ENCODE measurements at regions not wholly inside any gene's neighbourhood (a gene's known extent, or its start where the extent isn't known, plus 50 kb on each side); places are given as distances from the start of the nearest gene placed in this dataset.
"Not testable (repeated sequence)": the region's sequence is repeated elsewhere in the genome, so short reads cannot be mapped to it uniquely, and the experiment has no call there.

DNA sequence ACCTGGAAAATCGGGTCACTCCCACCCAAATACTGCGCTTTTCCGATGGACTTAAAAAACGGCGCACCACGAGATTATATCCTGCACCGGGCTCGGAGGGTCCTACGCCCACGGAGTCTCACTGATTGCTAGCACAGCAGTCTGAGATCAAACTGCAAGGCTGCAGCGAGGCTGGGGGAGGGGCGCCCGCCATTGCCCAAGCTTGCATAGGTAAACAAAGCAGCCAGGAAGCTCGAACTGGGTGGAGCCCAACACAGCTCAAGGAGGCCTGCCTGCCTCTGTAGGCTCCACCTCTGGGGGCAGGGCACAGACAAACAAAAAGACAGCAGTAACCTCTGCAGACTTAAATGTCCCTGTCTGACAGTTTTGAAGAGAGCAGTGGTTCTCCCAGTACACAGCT is 226.5 kb upstream of the RGMB start:
- TF ChIP-seq, protein P1, sequence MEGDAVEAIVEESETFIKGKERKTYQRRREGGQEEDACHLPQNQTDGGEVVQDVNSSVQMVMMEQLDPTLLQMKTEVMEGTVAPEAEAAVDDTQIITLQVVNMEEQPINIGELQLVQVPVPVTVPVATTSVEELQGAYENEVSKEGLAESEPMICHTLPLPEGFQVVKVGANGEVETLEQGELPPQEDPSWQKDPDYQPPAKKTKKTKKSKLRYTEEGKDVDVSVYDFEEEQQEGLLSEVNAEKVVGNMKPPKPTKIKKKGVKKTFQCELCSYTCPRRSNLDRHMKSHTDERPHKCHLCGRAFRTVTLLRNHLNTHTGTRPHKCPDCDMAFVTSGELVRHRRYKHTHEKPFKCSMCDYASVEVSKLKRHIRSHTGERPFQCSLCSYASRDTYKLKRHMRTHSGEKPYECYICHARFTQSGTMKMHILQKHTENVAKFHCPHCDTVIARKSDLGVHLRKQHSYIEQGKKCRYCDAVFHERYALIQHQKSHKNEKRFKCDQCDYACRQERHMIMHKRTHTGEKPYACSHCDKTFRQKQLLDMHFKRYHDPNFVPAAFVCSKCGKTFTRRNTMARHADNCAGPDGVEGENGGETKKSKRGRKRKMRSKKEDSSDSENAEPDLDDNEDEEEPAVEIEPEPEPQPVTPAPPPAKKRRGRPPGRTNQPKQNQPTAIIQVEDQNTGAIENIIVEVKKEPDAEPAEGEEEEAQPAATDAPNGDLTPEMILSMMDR (conservative IDR thresholded peaks at IDR 0.05; ENCODE audit: low read depth, low read length): not testable (repeated sequence)
- TF ChIP-seq MAZ (IDR thresholded peaks at IDR 0.05; ENCODE audit: borderline replicate concordance, low read depth, low read length); RFX5 (IDR thresholded peaks at IDR 0.05; ENCODE audit: low read depth, low read length); RAD21 (IDR thresholded peaks at IDR 0.05; ENCODE audit: low read length); SMC3 (IDR thresholded peaks at IDR 0.05; ENCODE audit: low read depth, low read length): not testable (repeated sequence)
